ENCODE measurements at regions not wholly inside any gene's neighbourhood (a gene's known extent, or its start where the extent isn't known, plus 50 kb on each side); places are given as distances from the start of the nearest gene placed in this dataset.

GRCh38 chr11:19441752-19442553, 201.2 kb upstream of the E2F8 start (continued):
- TF ChIP-seq, protein P1, sequence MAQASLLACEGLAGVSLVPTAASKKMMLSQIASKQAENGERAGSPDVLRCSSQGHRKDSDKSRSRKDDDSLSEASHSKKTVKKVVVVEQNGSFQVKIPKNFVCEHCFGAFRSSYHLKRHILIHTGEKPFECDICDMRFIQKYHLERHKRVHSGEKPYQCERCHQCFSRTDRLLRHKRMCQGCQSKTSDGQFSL (CRISPR knock-in tag; IDR thresholded peaks at IDR 0.05) = no peak
- TF ChIP-seq, protein P1 (tag; IDR thresholded peaks at IDR 0.05) = no peak
- no peak for TF ChIP-seq GTF2B (IDR thresholded peaks at IDR 0.05; ENCODE audit: extremely low read depth, insufficient read length)
- TF ChIP-seq ZZZ3 (IDR thresholded peaks at IDR 0.05) = no peak
- TF ChIP-seq TAF9B (IDR thresholded peaks at IDR 0.05; ENCODE audit: partially characterized antibody) = peak; percentile 78
- TF ChIP-seq ZNF217 (CRISPR knock-in tag; IDR thresholded peaks at IDR 0.05) = no peak
- TF ChIP-seq SMAD3 (CRISPR knock-in tag; conservative IDR thresholded peaks at IDR 0.05) = 0 out of 2 replicates have a peak, but pooled peaks have one; percentile 66
- TF ChIP-seq MYC (IDR thresholded peaks at IDR 0.05; ENCODE audit: low read depth, low read length) = peak; percentile 57; the same call in 1 of the 2 replicates
- TF ChIP-seq MYC (CRISPR knock-in tag; IDR thresholded peaks at IDR 0.05; ENCODE audit: borderline replicate concordance, low read depth) = no peak
- no peak for TF ChIP-seq ZNF75A (CRISPR knock-in tag; IDR thresholded peaks at IDR 0.05)
- TF ChIP-seq NR2C1 (IDR thresholded peaks at IDR 0.05) = peak; percentile 55; the same call in 1 of the 2 replicates
- peak; percentile 35; the same call in 1 of the 2 replicates for TF ChIP-seq NR2C1 (tag; IDR thresholded peaks at IDR 0.05)
- peak; percentile 63 for TF ChIP-seq L3MBTL2 (IDR thresholded peaks at IDR 0.05)
- no peak for TF ChIP-seq U2AF2 (optimal IDR thresholded peaks at IDR 0.05; ENCODE audit: low read depth, low read length)
- peak; percentile 75; the same call in 1 of the 2 replicates for TF ChIP-seq BHLHE40 (IDR thresholded peaks at IDR 0.05; ENCODE audit: low read length)
- TF ChIP-seq, protein P2, sequence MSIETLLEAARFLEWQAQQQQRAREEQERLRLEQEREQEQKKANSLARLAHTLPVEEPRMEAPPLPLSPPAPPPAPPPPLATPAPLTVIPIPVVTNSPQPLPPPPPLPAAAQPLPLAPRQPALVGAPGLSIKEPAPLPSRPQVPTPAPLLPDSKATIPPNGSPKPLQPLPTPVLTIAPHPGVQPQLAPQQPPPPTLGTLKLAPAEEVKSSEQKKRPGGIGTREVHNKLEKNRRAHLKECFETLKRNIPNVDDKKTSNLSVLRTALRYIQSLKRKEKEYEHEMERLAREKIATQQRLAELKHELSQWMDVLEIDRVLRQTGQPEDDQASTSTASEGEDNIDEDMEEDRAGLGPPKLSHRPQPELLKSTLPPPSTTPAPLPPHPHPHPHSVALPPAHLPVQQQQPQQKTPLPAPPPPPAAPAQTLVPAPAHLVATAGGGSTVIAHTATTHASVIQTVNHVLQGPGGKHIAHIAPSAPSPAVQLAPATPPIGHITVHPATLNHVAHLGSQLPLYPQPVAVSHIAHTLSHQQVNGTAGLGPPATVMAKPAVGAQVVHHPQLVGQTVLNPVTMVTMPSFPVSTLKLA (conservative IDR thresholded peaks at IDR 0.05) = peak in 1 of 2 experiments; percentile 62; a peak in 2 of 4 replicates
- TF ChIP-seq NCOA2 (IDR thresholded peaks at IDR 0.05; ENCODE audit: partially characterized antibody in 2 of 2) = peak in 1 of 2 experiments; percentile 53
- peak in 1 of 2 experiments; percentile 80 for TF ChIP-seq AFF1 (IDR thresholded peaks at IDR 0.05; ENCODE audit: low read depth in 1 of 2, partially characterized antibody in 2 of 2)
- TF ChIP-seq ZNF551 (CRISPR knock-in tag; IDR thresholded peaks at IDR 0.05) = no peak
- TF ChIP-seq STAG1 (CRISPR knock-in tag; IDR thresholded peaks at IDR 0.05; ENCODE audit: borderline replicate concordance) = no peak
- peak; percentile 55; the same call in 1 of the 2 replicates for TF ChIP-seq NFRKB (IDR thresholded peaks at IDR 0.05; ENCODE audit: low read depth)
